Esophagus muscularis mucosa (tissue), 4 donors: ENCODE measurements at regions not wholly inside any gene's neighbourhood (a gene's known extent, or its start where the extent isn't known, plus 50 kb on each side); places are given as distances from the start of the nearest gene placed in this dataset.

ENCODE experiments used
- DNase-seq: peaks from one replicate; pipeline ENCODE4 v3.0.0-alpha.2; 2017; ENCODE audit errors: extremely low spot score
- H3K27ac ChIP-seq, 4 donors: fragments of 200-600 bp; sonication (generic); replicated peaks in 1 of 4; 1 replicate in 3 of 4; 2 replicates in 1 of 4; pipeline ENCODE4 v1.5.1; 2016 to 2019; ENCODE audit warnings: mild to moderate bottlenecking in 1 of 4
- H3K27me3 ChIP-seq, 4 donors: fragments of 200-600 bp; sonication (generic); one replicate each; pipeline versions ENCODE4 v1.5.1 to v1.6.0; 2016 to 2019
- H3K36me3 ChIP-seq, 4 donors: fragments of 200-600 bp; sonication (generic); one replicate each; pipeline ENCODE4 v1.5.1; 2016 to 2019
- H3K4me1 ChIP-seq, 4 donors: fragments of 200-600 bp; sonication (generic); one replicate each; pipeline ENCODE4 v1.5.1; 2016 to 2019
- H3K4me3 ChIP-seq, 4 donors: fragments of 200-600 bp; sonication (generic); 1 replicate in 2 of 4; 2 replicates in 2 of 4; pipeline ENCODE4 v1.5.1; 2016 to 2019; ENCODE audit warnings: mild to moderate bottlenecking in 4 of 4, moderate library complexity in 1 of 4
- H3K9me3 ChIP-seq, 4 donors: fragments of 200-600 bp; sonication (generic); 1 replicate in 3 of 4; 2 replicates in 1 of 4; pipeline ENCODE4 v1.5.1; 2016 to 2019
- EP300 ChIP-seq: sonication (generic); formaldehyde crosslinking; IDR thresholded peaks from one replicate; pipeline ENCODE4 v1.6.1; 2017; ENCODE audit warnings: antibody characterized with exemption
- POLR2A ChIP-seq: fragments of 450-650 bp; IDR thresholded peaks from one replicate; pipeline ENCODE4 v1.6.1; 2017; ENCODE audit warnings: antibody characterized with exemption, moderate library complexity, mild to moderate bottlenecking, low read depth
- POLR2AphosphoS5 ChIP-seq, 2 donors: sonication (generic); formaldehyde crosslinking; IDR thresholded peaks; one replicate each; pipeline ENCODE4 v1.6.1; 2017; ENCODE audit warnings: antibody characterized with exemption in 2 of 2
- WGBS: methylation state at CpG from one replicate; pipeline ENCODE4 v1.1.5; 2018; 5-methylcytosine and 5-hydroxymethylcytosine counted together
- intact Hi-C: fragments of 100-400 bp; cut with DNase I; formaldehyde crosslinking; loops from one replicate; pipeline ENCODE4 v1.15.1; 2023
- TF ChIP-seq, protein P1 (sequence below), 3 experiments: fragments of 200-600 bp in 2 of 3; fragments of 450-650 bp in 1 of 3; sonication (generic) in 2 of 3; IDR thresholded peaks; one replicate each; pipeline ENCODE4 v1.5.1; 2017 to 2019; ENCODE audit warnings: antibody characterized with exemption in 3 of 3, mild to moderate bottlenecking in 2 of 3, moderate library complexity in 1 of 3

GRCh38 chr5:57948091-57948490, 465.5 kb upstream of the ACTBL2 start:
- intact Hi-C loops, result no loop called here

DNA sequence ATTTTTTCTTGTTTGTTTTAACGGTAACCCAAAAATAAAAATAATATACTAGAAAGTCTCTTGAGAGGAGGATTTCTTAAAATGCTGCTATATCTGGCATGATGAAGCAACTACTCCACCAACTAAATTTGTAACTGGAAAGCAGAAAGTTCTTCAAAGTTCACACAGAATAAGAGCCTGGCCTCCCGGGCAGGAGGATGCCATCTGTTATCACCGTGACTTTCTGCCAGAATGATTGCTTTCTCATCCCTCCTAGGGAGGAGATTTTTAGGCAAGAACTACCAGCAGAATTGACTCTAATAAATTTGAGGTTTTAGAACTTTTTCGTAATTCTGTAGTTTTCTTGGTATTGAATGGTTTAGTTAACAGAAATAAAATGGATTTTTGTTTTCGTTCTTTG, 464.6 kb upstream of the ACTBL2 start:
- no peak overlapping the region for H3K4me3 ChIP-seq
- H3K27ac ChIP-seq, result no peak overlapping the region
- intact Hi-C loops, result no loop called here
- no peaks in the 10 kb centered on the region for H3K9me3 ChIP-seq
- 69% methylated on average over 5 of the region's 5 CpGs for WGBS
- H3K36me3 ChIP-seq, result no peaks in the 10 kb centered on the region
- H3K4me1 ChIP-seq, result no peaks in the 10 kb centered on the region
- H3K27me3 ChIP-seq, result no peaks in the 10 kb centered on the region
- TF ChIP-seq POLR2AphosphoS5 (IDR thresholded peaks at IDR 0.05) (no peak), EP300 (no peak), POLR2A (no peak)
- TF ChIP-seq, protein P1, sequence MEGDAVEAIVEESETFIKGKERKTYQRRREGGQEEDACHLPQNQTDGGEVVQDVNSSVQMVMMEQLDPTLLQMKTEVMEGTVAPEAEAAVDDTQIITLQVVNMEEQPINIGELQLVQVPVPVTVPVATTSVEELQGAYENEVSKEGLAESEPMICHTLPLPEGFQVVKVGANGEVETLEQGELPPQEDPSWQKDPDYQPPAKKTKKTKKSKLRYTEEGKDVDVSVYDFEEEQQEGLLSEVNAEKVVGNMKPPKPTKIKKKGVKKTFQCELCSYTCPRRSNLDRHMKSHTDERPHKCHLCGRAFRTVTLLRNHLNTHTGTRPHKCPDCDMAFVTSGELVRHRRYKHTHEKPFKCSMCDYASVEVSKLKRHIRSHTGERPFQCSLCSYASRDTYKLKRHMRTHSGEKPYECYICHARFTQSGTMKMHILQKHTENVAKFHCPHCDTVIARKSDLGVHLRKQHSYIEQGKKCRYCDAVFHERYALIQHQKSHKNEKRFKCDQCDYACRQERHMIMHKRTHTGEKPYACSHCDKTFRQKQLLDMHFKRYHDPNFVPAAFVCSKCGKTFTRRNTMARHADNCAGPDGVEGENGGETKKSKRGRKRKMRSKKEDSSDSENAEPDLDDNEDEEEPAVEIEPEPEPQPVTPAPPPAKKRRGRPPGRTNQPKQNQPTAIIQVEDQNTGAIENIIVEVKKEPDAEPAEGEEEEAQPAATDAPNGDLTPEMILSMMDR (IDR thresholded peaks at IDR 0.05), result no peak
- no peak for DNase-seq

More at GRCh38 chr5:57948091-57948490, 465.5 kb upstream of the ACTBL2 start:
- no peaks in the 10 kb centered on the region for H3K4me1 ChIP-seq
- no peak for DNase-seq
- no peak overlapping the region for H3K4me3 ChIP-seq
- H3K27me3 ChIP-seq, result no peaks in the 10 kb centered on the region
- no peaks in the 10 kb centered on the region for H3K36me3 ChIP-seq
- 19% methylated on average over 1 of the region's 1 CpG for WGBS
- H3K9me3 ChIP-seq, result no peaks in the 10 kb centered on the region
- no peak overlapping the region for H3K27ac ChIP-seq
- TF ChIP-seq EP300 (no peak), POLR2AphosphoS5 (IDR thresholded peaks at IDR 0.05) (no peak), POLR2A (no peak)
- TF ChIP-seq, protein P1 (IDR thresholded peaks at IDR 0.05), result no peak

DNA sequence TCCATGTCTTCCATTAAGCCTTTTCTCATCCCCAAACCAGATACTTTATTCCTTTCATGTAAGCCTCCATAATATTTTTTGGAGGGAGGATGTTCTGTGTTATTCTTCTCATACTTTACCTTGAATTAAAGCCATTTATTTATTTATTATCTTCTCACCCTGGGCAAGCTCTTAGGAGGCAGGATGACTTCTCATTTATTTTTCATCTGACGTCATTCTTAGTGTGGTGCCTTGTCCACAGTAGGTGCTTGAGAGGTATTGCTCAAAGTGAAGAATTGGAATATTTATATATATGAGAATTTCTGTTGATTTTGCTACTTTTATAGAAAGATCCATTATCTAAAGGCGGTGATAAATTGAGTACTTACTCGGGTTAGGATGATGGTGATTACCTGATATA, 458.3 kb upstream of the ACTBL2 start:
- intact Hi-C loops, result no loop called here
- H3K36me3 ChIP-seq, result no peaks in the 10 kb centered on the region
- no peak overlapping the region for H3K27ac ChIP-seq
- no peaks in the 10 kb centered on the region for H3K27me3 ChIP-seq
- H3K4me1 ChIP-seq, result peaks cover 0 to 4% (median 0%) of the 10 kb centered on the region in 4 donors
- WGBS, result 91% methylated on average over 3 of the region's 3 CpGs
- H3K9me3 ChIP-seq, result no peaks in the 10 kb centered on the region
- DNase-seq, result no peak
- no peak for TF ChIP-seq EP300
- TF ChIP-seq, protein P1 (IDR thresholded peaks at IDR 0.05), result no peak
- H3K4me3 ChIP-seq, result no peak overlapping the region

DNA sequence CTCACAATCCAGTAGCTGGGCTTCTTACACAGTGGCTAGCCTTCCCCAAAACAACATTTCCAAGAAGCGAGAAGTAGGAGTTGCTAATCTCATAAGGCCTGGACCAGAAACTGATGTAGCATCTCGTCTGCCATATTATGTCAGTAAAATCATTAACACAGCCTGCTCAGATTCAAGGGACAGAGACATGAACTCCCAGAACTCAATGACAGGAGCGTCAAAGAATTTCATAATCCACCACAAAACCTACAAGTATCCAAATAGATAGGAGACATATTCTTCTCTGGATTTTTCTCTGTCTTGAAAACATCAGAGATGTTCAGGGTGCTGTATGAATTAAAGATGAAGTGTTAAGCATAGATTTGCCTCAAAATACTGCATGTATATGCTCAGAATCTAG, 457.6 kb upstream of the ACTBL2 start:
- no peak for DNase-seq
- intact Hi-C loops, result no loop called here
- H3K27me3 ChIP-seq, result no peaks in the 10 kb centered on the region
- H3K4me1 ChIP-seq, result peaks cover 0 to 4% (median 0%) of the 10 kb centered on the region in 4 donors
- TF ChIP-seq, protein P1 (IDR thresholded peaks at IDR 0.05), result no peak
- TF ChIP-seq EP300 (no peak), POLR2A (no peak), POLR2AphosphoS5 (IDR thresholded peaks at IDR 0.05) (no peak)
- no peak overlapping the region for H3K4me3 ChIP-seq
- no peak overlapping the region for H3K27ac ChIP-seq
- WGBS, result 100% methylated on average over 3 of the region's 3 CpGs
- no peaks in the 10 kb centered on the region for H3K36me3 ChIP-seq
- no peaks in the 10 kb centered on the region for H3K9me3 ChIP-seq

- no peak overlapping the region for H3K4me3 ChIP-seq
- 51% methylated on average over 3 of the region's 3 CpGs for WGBS
- H3K36me3 ChIP-seq, result no peaks in the 10 kb centered on the region
- DNase-seq, result no peak
- no peaks in the 10 kb centered on the region for H3K9me3 ChIP-seq
- H3K4me1 ChIP-seq, result peaks cover 0 to 4% (median 0%) of the 10 kb centered on the region in 4 donors
- TF ChIP-seq, protein P1 (IDR thresholded peaks at IDR 0.05), result no peak
- TF ChIP-seq POLR2A, result no peak
- no peak for TF ChIP-seq POLR2AphosphoS5 (IDR thresholded peaks at IDR 0.05)
- TF ChIP-seq EP300, result no peak
- no peak overlapping the region for H3K27ac ChIP-seq
- intact Hi-C loops, result no loop called here
- no peaks in the 10 kb centered on the region for H3K27me3 ChIP-seq
Measured at GRCh38 chr5:57939771-57940170, 457.2 kb upstream of the ACTBL2 start.
